AG20443 (cell line): ENCODE measurements at regions not wholly inside any gene's neighbourhood (a gene's known extent, or its start where the extent isn't known, plus 50 kb on each side); places are given as distances from the start of the nearest gene placed in this dataset.

Experiments
- DNase-seq: peaks from one replicate; pipeline ENCODE4 v3.0.0; 2012; ENCODE audit warnings: low spot score, mixed read lengths

GRCh38 chr13:74871369-74872070 lies 610.4 kb downstream of the TBC1D4 start:
- DNase-seq, result no peak

GRCh38 chr13:74870865-74871264 lies 611.1 kb downstream of the TBC1D4 start:
- DNase-seq, result no peak

- DNase-seq, result no peak
Measured at GRCh38 chr13:74869846-74870245, 612.1 kb downstream of the TBC1D4 start.

GRCh38 chr13:74868049-74868448 lies 613.9 kb downstream of the TBC1D4 start:
- no peak for DNase-seq

GRCh38 chr13:74867460-74867859 lies 614.5 kb downstream of the TBC1D4 start:
- DNase-seq, result no peak

- DNase-seq, result no peak
Measured at GRCh38 chr13:74866101-74866500, 615.9 kb downstream of the TBC1D4 start.

- DNase-seq, result no peak
Measured at GRCh38 chr13:74865656-74866055, 616.3 kb downstream of the TBC1D4 start.

GRCh38 chr13:74860789-74861188 lies 621.2 kb downstream of the TBC1D4 start:
- no peak for DNase-seq

- DNase-seq, result no peak
Measured at GRCh38 chr13:74850893-74851292, 631.1 kb downstream of the TBC1D4 start.

GRCh38 chr13:74847966-74848365 lies 634.0 kb downstream of the TBC1D4 start:
- DNase-seq, result no peak

GRCh38 chr13:74845806-74846205 lies 636.2 kb downstream of the TBC1D4 start:
- no peak for DNase-seq

- no peak for DNase-seq
Measured at GRCh38 chr13:74841651-74842050, 640.3 kb downstream of the TBC1D4 start.

- DNase-seq, result no peak
Measured at GRCh38 chr13:74841123-74841522, 640.8 kb downstream of the TBC1D4 start.

- no peak for DNase-seq
Measured at GRCh38 chr13:74839656-74840055, 642.3 kb downstream of the TBC1D4 start.

GRCh38 chr13:74838096-74838495 lies 643.9 kb downstream of the TBC1D4 start:
- no peak for DNase-seq

- DNase-seq, result no peak
Measured at GRCh38 chr13:74836628-74837027, 645.3 kb downstream of the TBC1D4 start.

GRCh38 chr13:74835579-74835978 lies 646.4 kb downstream of the TBC1D4 start:
- DNase-seq, result no peak

- no peak for DNase-seq
Measured at GRCh38 chr13:74825938-74826246, 656.1 kb downstream of the TBC1D4 start.

GRCh38 chr13:74825152-74825937 lies 656.6 kb downstream of the TBC1D4 start:
- DNase-seq, result peak; percentile 62

GRCh38 chr13:74820809-74821208 lies 661.2 kb downstream of the TBC1D4 start:
- DNase-seq, result no peak

GRCh38 chr13:74819549-74819948 lies 662.4 kb downstream of the TBC1D4 start:
- DNase-seq, result no peak

GRCh38 chr13:74816737-74817136 lies 665.2 kb downstream of the TBC1D4 start:
- no peak for DNase-seq

- DNase-seq, result no peak
Measured at GRCh38 chr13:74796157-74796556, 662.0 kb upstream of the KLF12 start.

GRCh38 chr13:74795526-74795925 lies 661.3 kb upstream of the KLF12 start:
- DNase-seq, result no peak
